ENCODE measurements at regions not wholly inside any gene's neighbourhood (a gene's known extent, or its start where the extent isn't known, plus 50 kb on each side); places are given as distances from the start of the nearest gene placed in this dataset.

DNA sequence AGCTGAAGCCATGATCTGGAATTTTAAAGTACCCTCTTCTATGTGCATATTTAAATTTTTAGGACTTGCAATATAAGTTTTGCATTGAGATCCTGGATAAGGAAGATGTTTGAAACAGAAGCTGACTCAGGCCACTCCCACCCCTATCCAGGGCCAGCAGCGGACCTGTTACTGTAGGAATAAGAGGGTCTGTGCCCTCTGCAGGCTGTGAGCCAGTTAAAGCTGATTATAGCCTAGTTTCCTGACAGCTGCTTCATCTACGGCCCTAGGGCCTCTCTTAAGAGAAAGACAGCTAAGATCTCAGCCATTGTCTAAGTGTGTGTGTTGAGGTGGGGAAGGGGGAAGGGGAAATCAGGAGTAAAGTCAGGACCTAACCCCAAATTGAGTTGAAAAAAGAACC is 234.0 kb downstream of the HAUS1 start:
- DNase-seq (ENCODE audit: low read depth), result no peak
- no peak for TF ChIP-seq CTCF (IDR thresholded peaks at IDR 0.05; ENCODE audit: insufficient read depth, low read depth, low read length)
- H3K4me3 ChIP-seq (ENCODE audit: low read depth, low read length), result no peak overlapping the region

GRCh38 chr18:46338766-46339165 is 234.6 kb downstream of the HAUS1 start:
- TF ChIP-seq CTCF (IDR thresholded peaks at IDR 0.05; ENCODE audit: insufficient read depth, low read depth, low read length), result no peak
- no peak overlapping the region for H3K4me3 ChIP-seq (ENCODE audit: low read depth, low read length)
- no peak for DNase-seq (ENCODE audit: low read depth)

- TF ChIP-seq CTCF (IDR thresholded peaks at IDR 0.05; ENCODE audit: insufficient read depth, low read depth, low read length), result no peak
- DNase-seq (ENCODE audit: low read depth), result no peak
- no peak overlapping the region for H3K4me3 ChIP-seq (ENCODE audit: low read depth, low read length)
Observed at GRCh38 chr18:46340716-46341115, 236.5 kb downstream of the HAUS1 start.

DNA sequence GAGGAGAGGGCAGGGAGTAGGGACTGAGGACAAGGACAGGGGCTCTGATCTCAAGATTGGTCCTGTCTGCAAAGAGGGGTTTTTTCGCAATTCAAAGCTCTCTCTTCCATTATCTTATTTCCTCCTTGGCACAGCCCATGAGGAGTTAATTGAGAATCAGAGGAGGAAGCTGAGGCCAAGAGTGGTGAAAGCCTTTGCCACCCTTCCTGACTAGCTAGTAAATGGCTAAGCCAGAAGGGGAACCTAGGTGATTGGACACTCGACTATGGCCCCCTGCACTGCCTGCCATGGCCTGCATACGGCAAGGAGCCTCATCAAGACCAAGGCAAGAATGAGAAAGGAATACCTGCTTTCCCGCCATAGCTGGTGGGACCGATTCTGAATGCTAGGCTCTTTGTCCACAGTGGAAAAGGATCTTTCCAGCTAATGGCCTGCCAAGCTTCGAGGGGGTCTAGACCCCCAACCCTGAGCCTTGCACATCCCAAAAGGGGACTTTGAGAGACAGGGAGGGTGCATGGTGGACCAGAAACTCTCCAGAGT is 237.9 kb downstream of the HAUS1 start:
- H3K4me3 ChIP-seq (ENCODE audit: low read depth, low read length), result no peak overlapping the region
- no peak for TF ChIP-seq CTCF (IDR thresholded peaks at IDR 0.05; ENCODE audit: insufficient read depth, low read depth, low read length)
- DNase-seq (ENCODE audit: low read depth), result no peak

- no peak for DNase-seq (ENCODE audit: low read depth)
- no peak for TF ChIP-seq CTCF (IDR thresholded peaks at IDR 0.05; ENCODE audit: insufficient read depth, low read depth, low read length)
- no peak overlapping the region for H3K4me3 ChIP-seq (ENCODE audit: low read depth, low read length)
Observed at GRCh38 chr18:46343456-46343855, 239.3 kb downstream of the HAUS1 start.

GRCh38 chr18:46343931-46344372 is 239.8 kb downstream of the HAUS1 start:
- no peak overlapping the region for H3K4me3 ChIP-seq (ENCODE audit: low read depth, low read length)
- no peak for DNase-seq (ENCODE audit: low read depth)
- no peak for TF ChIP-seq CTCF (IDR thresholded peaks at IDR 0.05; ENCODE audit: insufficient read depth, low read depth, low read length)
